ENCODE measurements at regions not wholly inside any gene's neighbourhood (a gene's known extent, or its start where the extent isn't known, plus 50 kb on each side); places are given as distances from the start of the nearest gene placed in this dataset.

GRCh38 chr3:24607281-24607680 lies 112.6 kb upstream of the THRB start:
- no peak for DNase-seq (ENCODE audit: low spot score in 2 of 2)
- no peak overlapping the region for H3K27ac ChIP-seq
- no peaks in the 10 kb centered on the region for H3K9me3 ChIP-seq
- no peaks in the 10 kb centered on the region for H3K27me3 ChIP-seq
- TF ChIP-seq POLR2A (IDR thresholded peaks at IDR 0.05) (no peak), POLR2AphosphoS5 (IDR thresholded peaks at IDR 0.05) (no peak), EP300 (IDR thresholded peaks at IDR 0.05) (no peak), CTCF (IDR thresholded peaks at IDR 0.05) (no peak)
- H3K4me1 ChIP-seq: peaks cover 4% of the 10 kb centered on the region
- no peak overlapping the region for H3K4me3 ChIP-seq
- no peaks in the 10 kb centered on the region for H3K36me3 ChIP-seq

DNA sequence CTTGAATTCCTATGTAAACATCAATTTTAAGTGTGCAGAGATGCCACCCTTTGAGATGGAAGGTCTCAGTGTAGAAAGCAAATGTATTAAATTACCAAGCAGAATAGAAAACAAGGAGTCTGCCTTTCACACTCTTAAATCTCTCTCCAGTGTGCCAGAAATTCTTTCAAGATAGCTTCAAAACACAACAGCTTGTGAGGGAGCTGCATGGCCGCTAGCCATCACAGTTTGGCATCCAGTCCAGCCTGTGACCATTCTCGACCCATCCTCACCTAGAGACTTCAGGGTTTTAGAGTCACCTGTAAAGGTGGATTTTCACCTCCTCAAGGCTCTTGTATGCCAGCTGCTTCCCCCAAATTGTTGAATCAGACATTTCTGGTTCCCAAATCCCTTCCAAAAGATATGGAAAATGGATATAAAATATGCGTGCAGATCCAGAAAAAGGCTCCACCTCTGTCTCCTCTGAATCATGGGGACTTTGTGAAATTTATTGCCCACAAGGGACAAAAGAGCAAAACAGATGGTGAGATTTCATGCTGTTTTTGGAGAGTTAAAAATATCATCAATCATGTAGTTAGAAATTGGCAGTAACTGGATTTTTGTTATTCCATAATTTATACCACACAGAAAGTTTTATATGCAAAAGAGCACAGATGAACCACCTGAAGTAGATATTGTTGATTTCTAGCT lies 114.2 kb upstream of the THRB start:
- TF ChIP-seq POLR2A (IDR thresholded peaks at IDR 0.05): no peak
- TF ChIP-seq POLR2AphosphoS5 (IDR thresholded peaks at IDR 0.05): no peak
- no peak for TF ChIP-seq CTCF (IDR thresholded peaks at IDR 0.05)
- TF ChIP-seq EP300 (IDR thresholded peaks at IDR 0.05): no peak
- Histone ChIP-seq H3K4me1 (peaks cover 4% of the 10 kb centered on the region), H3K36me3 (no peaks in the 10 kb centered on the region), H3K27me3 (no peaks in the 10 kb centered on the region), H3K9me3 (no peaks in the 10 kb centered on the region), H3K4me3 (no peak overlapping the region), H3K27ac (no peak overlapping the region)
- no peak for DNase-seq (ENCODE audit: low spot score in 2 of 2)
- WGBS: 61% methylated on average over 3 of the region's 3 CpGs

GRCh38 chr3:24614359-24614758 lies 119.7 kb upstream of the THRB start:
- DNase-seq (ENCODE audit: low spot score in 2 of 2): no peak
- no peaks in the 10 kb centered on the region for H3K36me3 ChIP-seq
- H3K27ac ChIP-seq: no peak overlapping the region
- no peak for TF ChIP-seq CTCF (IDR thresholded peaks at IDR 0.05)
- no peaks in the 10 kb centered on the region for H3K27me3 ChIP-seq
- H3K9me3 ChIP-seq: no peaks in the 10 kb centered on the region
- no peak overlapping the region for H3K4me3 ChIP-seq
- H3K4me1 ChIP-seq: no peaks in the 10 kb centered on the region
- 91% methylated on average over 1 of the region's 1 CpG for WGBS

DNA sequence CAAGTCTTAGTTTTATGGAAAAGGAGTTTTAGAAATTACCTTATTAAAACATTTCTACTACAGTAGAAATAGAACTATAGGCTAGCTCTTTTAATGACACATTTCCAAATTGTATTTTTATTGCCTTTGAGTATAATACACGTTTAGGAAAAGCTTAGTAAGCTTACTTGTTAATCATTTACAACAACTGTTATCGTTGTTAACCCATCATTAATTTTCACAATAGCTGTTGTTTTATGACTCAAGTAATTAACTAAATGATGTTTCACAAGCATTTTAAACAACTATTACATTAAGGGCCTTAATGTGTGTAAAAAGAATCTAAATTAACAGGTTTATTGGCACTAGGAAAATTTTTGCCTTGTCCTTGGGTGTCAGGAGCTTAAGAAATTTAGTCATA lies 120.5 kb upstream of the THRB start:
- TF ChIP-seq CTCF (IDR thresholded peaks at IDR 0.05) (no peak), POLR2AphosphoS5 (IDR thresholded peaks at IDR 0.05) (no peak)
- no peaks in the 10 kb centered on the region for H3K4me1 ChIP-seq
- H3K4me3 ChIP-seq: no peak overlapping the region
- DNase-seq (ENCODE audit: low spot score in 2 of 2): no peak
- no peaks in the 10 kb centered on the region for H3K27me3 ChIP-seq
- H3K27ac ChIP-seq: no peak overlapping the region
- H3K9me3 ChIP-seq: no peaks in the 10 kb centered on the region
- no peaks in the 10 kb centered on the region for H3K36me3 ChIP-seq
- WGBS: 66% methylated on average over 2 of the region's 2 CpGs

- H3K9me3 ChIP-seq: no peaks in the 10 kb centered on the region
- 82% methylated on average over 1 of the region's 1 CpG for WGBS
- no peak for DNase-seq (ENCODE audit: low spot score in 2 of 2)
- H3K4me1 ChIP-seq: no peaks in the 10 kb centered on the region
- H3K4me3 ChIP-seq: no peak overlapping the region
- H3K27ac ChIP-seq: no peak overlapping the region
- no peaks in the 10 kb centered on the region for H3K36me3 ChIP-seq
- H3K27me3 ChIP-seq: no peaks in the 10 kb centered on the region
- no peak for TF ChIP-seq POLR2A (IDR thresholded peaks at IDR 0.05)
- no peak for TF ChIP-seq EP300 (IDR thresholded peaks at IDR 0.05)
- no peak for TF ChIP-seq POLR2AphosphoS5 (IDR thresholded peaks at IDR 0.05)
- no peak for TF ChIP-seq CTCF (IDR thresholded peaks at IDR 0.05)
Measured at GRCh38 chr3:24616110-24616829, 121.6 kb upstream of the THRB start.

Data from suprapubic skin (tissue), 4 donors.